Fibroblast of pulmonary artery (primary cell): ENCODE measurements at regions not wholly inside any gene's neighbourhood (a gene's known extent, or its start where the extent isn't known, plus 50 kb on each side); places are given as distances from the start of the nearest gene placed in this dataset.

Experiments
- DNase-seq: peaks from one replicate; pipeline ENCODE4 v3.0.0-alpha.2; 2010; ENCODE audit warnings: low read depth
- H3K4me3 ChIP-seq: replicated peaks from 2 replicates; pipeline ENCODE4 v1.5.1; 2011; ENCODE audit warnings: low read depth, mild to moderate bottlenecking, control low read depth, low read length, moderate library complexity
- CTCF ChIP-seq: IDR thresholded peaks from 2 replicates; pipeline ENCODE4 v1.5.1; 2011; ENCODE audit warnings: mild to moderate bottlenecking, control low read depth, low read length, inconsistent platforms; ENCODE audit errors: missing control alignments

- no peak overlapping the region for H3K4me3 ChIP-seq
- TF ChIP-seq CTCF = no peak
These were observed 507.6 kb downstream of the SUCLG1 start for GRCh38 chr2:83951378-83951947.

GRCh38 chr2:83949361-83949760 lies 509.7 kb downstream of the SUCLG1 start:
- DNase-seq = no peak
- no peak for TF ChIP-seq CTCF
- H3K4me3 ChIP-seq = no peak overlapping the region

More at GRCh38 chr2:83951378-83951947, 507.6 kb downstream of the SUCLG1 start:
- no peak for DNase-seq

- DNase-seq = no peak
- H3K4me3 ChIP-seq = no peak overlapping the region
- no peak for TF ChIP-seq CTCF
These were observed 514.9 kb downstream of the SUCLG1 start for GRCh38 chr2:83944191-83944590.

GRCh38 chr2:83943265-83943664 lies 515.8 kb downstream of the SUCLG1 start:
- H3K4me3 ChIP-seq = no peak overlapping the region
- no peak for DNase-seq
- no peak for TF ChIP-seq CTCF

GRCh38 chr2:83941886-83942285 lies 517.2 kb downstream of the SUCLG1 start:
- no peak for DNase-seq
- no peak for TF ChIP-seq CTCF
- H3K4me3 ChIP-seq = no peak overlapping the region

- TF ChIP-seq CTCF = no peak
- no peak for DNase-seq
- H3K4me3 ChIP-seq = no peak overlapping the region
These were observed 525.3 kb downstream of the SUCLG1 start for GRCh38 chr2:83933749-83934148.

GRCh38 chr2:83923531-83923930 lies 535.5 kb downstream of the SUCLG1 start:
- DNase-seq = no peak
- no peak overlapping the region for H3K4me3 ChIP-seq
- no peak for TF ChIP-seq CTCF
